Skeletal muscle cell (primary cell): ENCODE measurements at regions not wholly inside any gene's neighbourhood (a gene's known extent, or its start where the extent isn't known, plus 50 kb on each side); places are given as distances from the start of the nearest gene placed in this dataset.

Source experiments
- DNase-seq: peaks from one replicate; pipeline ENCODE4 v3.0.0-alpha.2; 2010; ENCODE audit warnings: low read depth
- H3K4me3 ChIP-seq: 2 replicates; pipeline ENCODE4 v1.5.1; 2011; ENCODE audit warnings: low read depth, mild to moderate bottlenecking, control low read depth, low read length, moderate library complexity

GRCh38 chr9:31783491-31783890, 601.0 kb upstream of the ACO1 start:
- DNase-seq = no peak
- no peak overlapping the region for H3K4me3 ChIP-seq

- DNase-seq = no peak
- no peak overlapping the region for H3K4me3 ChIP-seq
Measured at GRCh38 chr9:31790720-31791119, 593.7 kb upstream of the ACO1 start.

GRCh38 chr9:31799953-31800609, 584.4 kb upstream of the ACO1 start:
- H3K4me3 ChIP-seq = no peak overlapping the region
- DNase-seq = peak; percentile 33

- H3K4me3 ChIP-seq = no peak overlapping the region
- no peak for DNase-seq
Measured at GRCh38 chr9:31807574-31808256, 576.7 kb upstream of the ACO1 start.

- no peak for DNase-seq
Measured at GRCh38 chr9:31808766-31809165, 575.7 kb upstream of the ACO1 start.

GRCh38 chr9:31820426-31820825, 564.0 kb upstream of the ACO1 start:
- no peak overlapping the region for H3K4me3 ChIP-seq
- no peak for DNase-seq

More at GRCh38 chr9:31808766-31809165, 575.7 kb upstream of the ACO1 start:
- no peak overlapping the region for H3K4me3 ChIP-seq

- no peak overlapping the region for H3K4me3 ChIP-seq
- no peak for DNase-seq
Measured at GRCh38 chr9:31821583-31821982, 562.9 kb upstream of the ACO1 start.

- no peak for DNase-seq
- H3K4me3 ChIP-seq = no peak overlapping the region
Measured at GRCh38 chr9:31823365-31823764, 561.1 kb upstream of the ACO1 start.

- H3K4me3 ChIP-seq = no peak overlapping the region
- no peak for DNase-seq
Measured at GRCh38 chr9:31824860-31825259, 559.6 kb upstream of the ACO1 start.

- no peak for DNase-seq
- H3K4me3 ChIP-seq = no peak overlapping the region
Measured at GRCh38 chr9:31837211-31837610, 547.2 kb upstream of the ACO1 start.

- H3K4me3 ChIP-seq = no peak overlapping the region
- no peak for DNase-seq
Measured at GRCh38 chr9:31839273-31839672, 545.2 kb upstream of the ACO1 start.

GRCh38 chr9:31840702-31841101, 543.7 kb upstream of the ACO1 start:
- no peak overlapping the region for H3K4me3 ChIP-seq
- no peak for DNase-seq

- no peak for DNase-seq
- no peak overlapping the region for H3K4me3 ChIP-seq
Measured at GRCh38 chr9:31847963-31848362, 536.5 kb upstream of the ACO1 start.

GRCh38 chr9:31848505-31849285, 535.7 kb upstream of the ACO1 start:
- H3K4me3 ChIP-seq = no peak overlapping the region
- DNase-seq = no peak

- H3K4me3 ChIP-seq = no peak overlapping the region
- DNase-seq = no peak
Measured at GRCh38 chr9:31854187-31854586, 530.3 kb upstream of the ACO1 start.

GRCh38 chr9:31868830-31869229, 515.6 kb upstream of the ACO1 start:
- H3K4me3 ChIP-seq = no peak overlapping the region
- DNase-seq = no peak

GRCh38 chr9:31870276-31870675, 514.2 kb upstream of the ACO1 start:
- H3K4me3 ChIP-seq = no peak overlapping the region
- DNase-seq = no peak

GRCh38 chr9:31873722-31874121, 510.7 kb upstream of the ACO1 start:
- DNase-seq = no peak
- no peak overlapping the region for H3K4me3 ChIP-seq

- DNase-seq = no peak
- no peak overlapping the region for H3K4me3 ChIP-seq
Measured at GRCh38 chr9:31894008-31894407, 490.4 kb upstream of the ACO1 start.

- no peak overlapping the region for H3K4me3 ChIP-seq
- no peak for DNase-seq
Measured at GRCh38 chr9:31908158-31908890, 476.1 kb upstream of the ACO1 start.
